ENCODE measurements at regions not wholly inside any gene's neighbourhood (a gene's known extent, or its start where the extent isn't known, plus 50 kb on each side); places are given as distances from the start of the nearest gene placed in this dataset.

- TF ChIP-seq PBX3 (IDR thresholded peaks at IDR 0.05), result no peak
These were observed 577.2 kb downstream of the MTRR start (continued) for GRCh38 chr5:8446179-8446578.

- Histone ChIP-seq H3K27me3 (ENCODE audit: insufficient read depth) (no peaks in the 10 kb centered on the region), H3K4me2 (peak overlapping the region; percentile 36; the same call in 1 of the 2 replicates), H4K20me1 (ENCODE audit: insufficient read depth) (no peaks in the 10 kb centered on the region), H3K36me3 (replicated peaks in 1 of 2; ENCODE audit: control insufficient read depth in 1 of 2, insufficient read depth in 2 of 2, low read length in 1 of 2) (peaks cover 13 to 21% of the 10 kb centered on the region in 2 experiments), H3F3A (replicated peaks; ENCODE audit: insufficient read depth) (peaks cover 10% of the 10 kb centered on the region), H2AFZ (ENCODE audit: low read depth) (peak overlapping the region; percentile 93), H3K4me1 (ENCODE audit: control insufficient read depth in 1 of 2, insufficient read depth in 2 of 2, low read depth in 1 of 2, low read length in 1 of 2) (peaks cover 0 to 5% of the 10 kb centered on the region in 2 experiments; a peak in 1 of 4 replicates), H3K27ac (ENCODE audit: low read depth in 2 of 2, low read length in 1 of 2) (peak overlapping the region; percentile 83 to 98), H3K9ac (peak overlapping the region; percentile 40; the same call in 1 of the 2 replicates), H3K9me3 (no peaks in the 10 kb centered on the region), H3K9me2 (no peaks in the 10 kb centered on the region), H3K79me2 (ENCODE audit: insufficient read depth) (peaks cover 23% of the 10 kb centered on the region), H3K4me3 (ENCODE audit: low read depth in 2 of 2, low read length in 1 of 2) (peak overlapping the region; percentile 7 to 99; a peak in 3 of 4 replicates)
- WGBS (ENCODE audit: low lambda C conversion rate), result 61% methylated on average over 5 of the region's 5 CpGs
- POLR2A ChIA-PET, result interaction anchor here (0.6 kb wide), 1 partner anchor 921 kb away, joined by 4 read pairs; no protein-coding TSS in a partner anchor
- DNase-seq, result no peak
- CTCF ChIA-PET, result interaction anchor here (0.6 kb wide), 1 partner anchor 35 kb away, joined by 4 read pairs; no protein-coding TSS in a partner anchor
- TF ChIP-seq CHD2 (IDR thresholded peaks at IDR 0.05; ENCODE audit: low read length, partially characterized antibody), result no peak
- no peak for TF ChIP-seq JUND (IDR thresholded peaks at IDR 0.05)
- no peak for TF ChIP-seq GABPA (IDR thresholded peaks at IDR 0.05; ENCODE audit: low read depth)
- TF ChIP-seq RFX5 (IDR thresholded peaks at IDR 0.05; ENCODE audit: low read length), result no peak
These were observed 587.9 kb downstream of the MTRR start for GRCh38 chr5:8456846-8457186.

GRCh38 chr5:8457187-8458037 lies 588.5 kb downstream of the MTRR start:
- peak; percentile 97 for DNase-seq
- H3K79me2 ChIP-seq (ENCODE audit: insufficient read depth), result peaks cover 23% of the 10 kb centered on the region
- peak overlapping the region; percentile 93 for H2AFZ ChIP-seq (ENCODE audit: low read depth)
- 5% methylated on average over 38 of the region's 74 CpGs for WGBS (ENCODE audit: low lambda C conversion rate)
- peak overlapping the region; percentile 83 to 98 for H3K27ac ChIP-seq (ENCODE audit: low read depth in 2 of 2, low read length in 1 of 2)
- H3K9me3 ChIP-seq, result no peaks in the 10 kb centered on the region
- H3K9ac ChIP-seq, result peak overlapping the region; percentile 71
- H3K9me2 ChIP-seq, result no peaks in the 10 kb centered on the region
- H3K36me3 ChIP-seq (replicated peaks in 1 of 2; ENCODE audit: control insufficient read depth in 1 of 2, insufficient read depth in 2 of 2, low read length in 1 of 2), result peaks cover 19 to 24% of the 10 kb centered on the region in 2 experiments
- H3K4me2 ChIP-seq, result peak overlapping the region; percentile 81
- H3F3A ChIP-seq (replicated peaks; ENCODE audit: insufficient read depth), result peaks cover 10% of the 10 kb centered on the region
- H3K4me1 ChIP-seq (ENCODE audit: control insufficient read depth in 1 of 2, insufficient read depth in 2 of 2, low read depth in 1 of 2, low read length in 1 of 2), result peaks cover 0 to 5% of the 10 kb centered on the region in 2 experiments; a peak in 1 of 4 replicates
- POLR2A ChIA-PET, result interaction anchor here (0.6 kb wide), 1 partner anchor 920 kb away, joined by 4 read pairs; no protein-coding TSS in a partner anchor
- peak overlapping the region; percentile 91 to 99 for H3K4me3 ChIP-seq (ENCODE audit: low read depth in 2 of 2, low read length in 1 of 2)
- H4K20me1 ChIP-seq (ENCODE audit: insufficient read depth), result no peaks in the 10 kb centered on the region
- CTCF ChIA-PET, result interaction anchor here (0.6 to 1.3 kb wide), 2 partner anchors 35 to 116 kb away, joined by 3 to 4 read pairs; no protein-coding TSS in a partner anchor
- H3K27me3 ChIP-seq (ENCODE audit: insufficient read depth), result no peaks in the 10 kb centered on the region
- TF ChIP-seq PBX3 (IDR thresholded peaks at IDR 0.05), result peak; percentile 33; the same call in 1 of the 2 replicates
- peak; percentile 99 for TF ChIP-seq MAX (IDR thresholded peaks at IDR 0.05; ENCODE audit: low read depth)
- TF ChIP-seq RFX5 (IDR thresholded peaks at IDR 0.05; ENCODE audit: low read length), result peak; percentile 62
- TF ChIP-seq MEF2A (IDR thresholded peaks at IDR 0.05; ENCODE audit: borderline replicate concordance, low read depth), result no peak
- no peak for TF ChIP-seq FOXM1 (IDR thresholded peaks at IDR 0.05; ENCODE audit: low read depth)
- TF ChIP-seq ELF1 (IDR thresholded peaks at IDR 0.05), result no peak
- TF ChIP-seq MXI1 (IDR thresholded peaks at IDR 0.05; ENCODE audit: low read depth, low read length), result peak; percentile 84
- TF ChIP-seq REST (IDR thresholded peaks at IDR 0.05; ENCODE audit: low read depth, low read length), result peak; percentile 34; the same call in 1 of the 2 replicates
- TF ChIP-seq EZH2phosphoT487 (IDR thresholded peaks at IDR 0.05; ENCODE audit: borderline replicate concordance, low read depth), result no peak
- TF ChIP-seq RCOR1 (IDR thresholded peaks at IDR 0.05; ENCODE audit: low read length), result no peak
- no peak for TF ChIP-seq USF2 (IDR thresholded peaks at IDR 0.05; ENCODE audit: borderline replicate concordance, low read depth, low read length)
- peak; percentile 57 for TF ChIP-seq TAF1 (IDR thresholded peaks at IDR 0.05; ENCODE audit: borderline replicate concordance, low read depth, low read length)
- TF ChIP-seq FOXJ3 (CRISPR knock-in tag; IDR thresholded peaks at IDR 0.05), result no peak
- TF ChIP-seq NFIC (IDR thresholded peaks at IDR 0.05; ENCODE audit: borderline replicate concordance), result no peak

All from SK-N-SH (cell line).